ENCODE measurements at regions not wholly inside any gene's neighbourhood (a gene's known extent, or its start where the extent isn't known, plus 50 kb on each side); places are given as distances from the start of the nearest gene placed in this dataset.

GRCh38 chr2:183610724-183611123, 486.5 kb downstream of the NUP35 start:
- Histone ChIP-seq H3K4me2 (ENCODE audit: unreplicated experiment) (no peak overlapping the region), H3F3A (ENCODE audit: insufficient read depth) (no peaks in the 10 kb centered on the region), H2AFZ (no peak overlapping the region), H3K4me3 (no peak overlapping the region), H3K4me1 (ENCODE audit: insufficient read depth) (no peaks in the 10 kb centered on the region), H4K20me1 (ENCODE audit: insufficient read depth) (no peaks in the 10 kb centered on the region), H3K79me2 (ENCODE audit: insufficient read depth) (no peaks in the 10 kb centered on the region), H3K36me3 (ENCODE audit: low read depth) (no peaks in the 10 kb centered on the region), H3K27ac (no peak overlapping the region), H3K9me2 (ENCODE audit: insufficient read depth) (no peaks in the 10 kb centered on the region), H3K9ac (no peak overlapping the region), H3K27me3 (replicated peaks; ENCODE audit: insufficient read depth) (no peaks in the 10 kb centered on the region), H3K9me3 (ENCODE audit: low read depth) (no peaks in the 10 kb centered on the region)
- TF ChIP-seq EZH2 (IDR thresholded peaks at IDR 0.05; ENCODE audit: insufficient read depth, poor library complexity, severe bottlenecking) (no peak), EZH2phosphoT487 (IDR thresholded peaks at IDR 0.05; ENCODE audit: insufficient read depth, low read depth) (no peak)
- 7 to 12% methylated on average over 2 of the region's 2 CpGs for WGBS, 2 experiments (ENCODE audit: low coverage in 1 of 2, low lambda C conversion rate in 2 of 2, missing lambda C conversion rate in 2 of 2)
- in situ Hi-C loops (cut with MboI), result no loop called here
- DNase-seq, result no peak

GRCh38 chr2:183614799-183615435, 490.7 kb downstream of the NUP35 start:
- Histone ChIP-seq H3K79me2 (ENCODE audit: insufficient read depth) (no peaks in the 10 kb centered on the region), H3K4me1 (ENCODE audit: insufficient read depth) (no peaks in the 10 kb centered on the region), H3K4me2 (ENCODE audit: unreplicated experiment) (no peak overlapping the region), H3K27ac (no peak overlapping the region), H3K9me2 (ENCODE audit: insufficient read depth) (no peaks in the 10 kb centered on the region), H3K9me3 (ENCODE audit: low read depth) (no peaks in the 10 kb centered on the region), H3K36me3 (ENCODE audit: low read depth) (no peaks in the 10 kb centered on the region), H4K20me1 (ENCODE audit: insufficient read depth) (no peaks in the 10 kb centered on the region), H2AFZ (no peak overlapping the region), H3F3A (ENCODE audit: insufficient read depth) (no peaks in the 10 kb centered on the region), H3K4me3 (no peak overlapping the region), H3K27me3 (replicated peaks; ENCODE audit: insufficient read depth) (no peaks in the 10 kb centered on the region), H3K9ac (no peak overlapping the region)
- TF ChIP-seq EZH2phosphoT487 (IDR thresholded peaks at IDR 0.05; ENCODE audit: insufficient read depth, low read depth) (no peak), EZH2 (IDR thresholded peaks at IDR 0.05; ENCODE audit: insufficient read depth, poor library complexity, severe bottlenecking) (no peak)
- in situ Hi-C loops (cut with MboI), result no loop called here
- WGBS, 2 experiments (ENCODE audit: low coverage in 1 of 2, low lambda C conversion rate in 2 of 2, missing lambda C conversion rate in 2 of 2), result 1 to 4% methylated on average over 5 of the region's 5 CpGs
- DNase-seq, result no peak

- no peaks in the 10 kb centered on the region for H3K4me1 ChIP-seq (ENCODE audit: insufficient read depth)
- no peak for DNase-seq
- H3K27ac ChIP-seq, result no peak overlapping the region
- no peaks in the 10 kb centered on the region for H3K79me2 ChIP-seq (ENCODE audit: insufficient read depth)
- H3K27me3 ChIP-seq (replicated peaks; ENCODE audit: insufficient read depth), result no peaks in the 10 kb centered on the region
- no peak overlapping the region for H2AFZ ChIP-seq
- H4K20me1 ChIP-seq (ENCODE audit: insufficient read depth), result no peaks in the 10 kb centered on the region
- no peaks in the 10 kb centered on the region for H3K9me2 ChIP-seq (ENCODE audit: insufficient read depth)
- H3F3A ChIP-seq (ENCODE audit: insufficient read depth), result no peaks in the 10 kb centered on the region
- H3K4me2 ChIP-seq (ENCODE audit: unreplicated experiment), result no peak overlapping the region
- no peak overlapping the region for H3K9ac ChIP-seq
- 4 to 10% methylated on average over 1 of the region's 1 CpG for WGBS, 2 experiments (ENCODE audit: low coverage in 1 of 2, low lambda C conversion rate in 2 of 2, missing lambda C conversion rate in 2 of 2)
- no peak for TF ChIP-seq EZH2phosphoT487 (IDR thresholded peaks at IDR 0.05; ENCODE audit: insufficient read depth, low read depth)
- no peak for TF ChIP-seq EZH2 (IDR thresholded peaks at IDR 0.05; ENCODE audit: insufficient read depth, poor library complexity, severe bottlenecking)
- H3K9me3 ChIP-seq (ENCODE audit: low read depth), result no peaks in the 10 kb centered on the region
- in situ Hi-C loops (cut with MboI), result no loop called here
- no peak overlapping the region for H3K4me3 ChIP-seq
- H3K36me3 ChIP-seq (ENCODE audit: low read depth), result no peaks in the 10 kb centered on the region
These were observed 499.0 kb downstream of the NUP35 start for GRCh38 chr2:183623227-183623626.

GRCh38 chr2:183630964-183631363, 506.7 kb downstream of the NUP35 start:
- no peaks in the 10 kb centered on the region for H3K36me3 ChIP-seq (ENCODE audit: low read depth)
- no peaks in the 10 kb centered on the region for H3K9me3 ChIP-seq (ENCODE audit: low read depth)
- 11 to 15% methylated on average over 2 of the region's 2 CpGs for WGBS, 2 experiments (ENCODE audit: low coverage in 1 of 2, low lambda C conversion rate in 2 of 2, missing lambda C conversion rate in 2 of 2)
- H3K4me1 ChIP-seq (ENCODE audit: insufficient read depth), result no peaks in the 10 kb centered on the region
- in situ Hi-C loops (cut with MboI), result no loop called here
- H3K4me2 ChIP-seq (ENCODE audit: unreplicated experiment), result no peak overlapping the region
- no peaks in the 10 kb centered on the region; the same call in 1 of the 2 replicates for H3K9me2 ChIP-seq (ENCODE audit: insufficient read depth)
- H3K27ac ChIP-seq, result no peak overlapping the region
- no peak overlapping the region for H3K9ac ChIP-seq
- TF ChIP-seq EZH2 (IDR thresholded peaks at IDR 0.05; ENCODE audit: insufficient read depth, poor library complexity, severe bottlenecking) (no peak), EZH2phosphoT487 (IDR thresholded peaks at IDR 0.05; ENCODE audit: insufficient read depth, low read depth) (no peak)
- no peaks in the 10 kb centered on the region for H3K79me2 ChIP-seq (ENCODE audit: insufficient read depth)
- H3K27me3 ChIP-seq (replicated peaks; ENCODE audit: insufficient read depth), result no peaks in the 10 kb centered on the region
- H3F3A ChIP-seq (ENCODE audit: insufficient read depth), result no peaks in the 10 kb centered on the region
- DNase-seq, result no peak
- no peaks in the 10 kb centered on the region for H4K20me1 ChIP-seq (ENCODE audit: insufficient read depth)
- H3K4me3 ChIP-seq, result no peak overlapping the region
- H2AFZ ChIP-seq, result no peak overlapping the region

GRCh38 chr2:183656121-183656520, 531.9 kb downstream of the NUP35 start:
- TF ChIP-seq EZH2 (IDR thresholded peaks at IDR 0.05; ENCODE audit: insufficient read depth, poor library complexity, severe bottlenecking) (no peak), EZH2phosphoT487 (IDR thresholded peaks at IDR 0.05; ENCODE audit: insufficient read depth, low read depth) (no peak)
- H3K4me2 ChIP-seq (ENCODE audit: unreplicated experiment), result no peak overlapping the region
- H3K4me3 ChIP-seq, result no peak overlapping the region
- no peak overlapping the region for H2AFZ ChIP-seq
- H3K79me2 ChIP-seq (ENCODE audit: insufficient read depth), result no peaks in the 10 kb centered on the region
- in situ Hi-C loops (cut with MboI), result no loop called here
- H3K36me3 ChIP-seq (ENCODE audit: low read depth), result no peaks in the 10 kb centered on the region
- H3K27ac ChIP-seq, result no peak overlapping the region
- no peaks in the 10 kb centered on the region for H4K20me1 ChIP-seq (ENCODE audit: insufficient read depth)
- H3K9ac ChIP-seq, result no peak overlapping the region
- no peak for DNase-seq
- H3F3A ChIP-seq (ENCODE audit: insufficient read depth), result no peaks in the 10 kb centered on the region
- peaks cover 9% of the 10 kb centered on the region for H3K9me3 ChIP-seq (ENCODE audit: low read depth)
- no peaks in the 10 kb centered on the region for H3K9me2 ChIP-seq (ENCODE audit: insufficient read depth)
- no peaks in the 10 kb centered on the region for H3K27me3 ChIP-seq (replicated peaks; ENCODE audit: insufficient read depth)
- 20 to 27% methylated on average over 1 of the region's 1 CpG for WGBS, 2 experiments (ENCODE audit: low coverage in 1 of 2, low lambda C conversion rate in 2 of 2, missing lambda C conversion rate in 2 of 2)
- no peaks in the 10 kb centered on the region for H3K4me1 ChIP-seq (ENCODE audit: insufficient read depth)

Measured in GM23248 (cell line).